Type B pancreatic cell (in vitro differentiated cells): ENCODE measurements at regions not wholly inside any gene's neighbourhood (a gene's known extent, or its start where the extent isn't known, plus 50 kb on each side); places are given as distances from the start of the nearest gene placed in this dataset.
"Not testable (repeated sequence)": the region's sequence is repeated elsewhere in the genome, so short reads cannot be mapped to it uniquely, and the experiment has no call there.

ENCODE experiments used
- DNase-seq: peaks from one replicate; pipeline ENCODE4 v3.0.0; 2021; ENCODE audit warnings: mixed read lengths; ENCODE audit not compliant: unreplicated experiment; ENCODE audit errors: extremely low spot score
- H3K27ac Mint-ChIP-seq: 2 replicates; pipeline ENCODE4 v1.8.0; 2021; ENCODE audit warnings: mild to moderate bottlenecking, mixed read lengths
- H3K27me3 Mint-ChIP-seq: 2 replicates; pipeline ENCODE4 v1.8.0; 2021; ENCODE audit warnings: mixed read lengths
- H3K36me3 Mint-ChIP-seq: 2 replicates; pipeline ENCODE4 v1.8.0; 2021; ENCODE audit warnings: mixed read lengths
- H3K4me1 Mint-ChIP-seq: one replicate; pipeline ENCODE4 v1.8.0; 2021; ENCODE audit warnings: mixed read lengths; ENCODE audit not compliant: unreplicated experiment
- H3K4me3 Mint-ChIP-seq: 2 replicates; pipeline ENCODE4 v1.8.0; 2021; ENCODE audit warnings: mild to moderate bottlenecking, mixed read lengths
- H3K9me3 Mint-ChIP-seq: 2 replicates; pipeline ENCODE4 v1.8.0; 2021; ENCODE audit warnings: mixed read lengths
- CTCF ChIP-seq: fragments of 200-600 bp; sonication (generic); conservative IDR thresholded peaks from 2 replicates; pipeline ENCODE4 v1.5.0; 2021; ENCODE audit warnings: antibody characterized with exemption, mild to moderate bottlenecking

- H3K9me3 Mint-ChIP-seq: no peaks in the 10 kb centered on the region
- no peak overlapping the region for H3K27ac Mint-ChIP-seq
- no peaks in the 10 kb centered on the region for H3K27me3 Mint-ChIP-seq
- DNase-seq: no peak
- H3K4me3 Mint-ChIP-seq: no peak overlapping the region
- no peaks in the 10 kb centered on the region for H3K4me1 Mint-ChIP-seq
- no peaks in the 10 kb centered on the region for H3K36me3 Mint-ChIP-seq
- TF ChIP-seq CTCF: no peak
Measured at GRCh38 chr6:48389146-48390043, 278.4 kb upstream of the PTCHD4 start.

DNA sequence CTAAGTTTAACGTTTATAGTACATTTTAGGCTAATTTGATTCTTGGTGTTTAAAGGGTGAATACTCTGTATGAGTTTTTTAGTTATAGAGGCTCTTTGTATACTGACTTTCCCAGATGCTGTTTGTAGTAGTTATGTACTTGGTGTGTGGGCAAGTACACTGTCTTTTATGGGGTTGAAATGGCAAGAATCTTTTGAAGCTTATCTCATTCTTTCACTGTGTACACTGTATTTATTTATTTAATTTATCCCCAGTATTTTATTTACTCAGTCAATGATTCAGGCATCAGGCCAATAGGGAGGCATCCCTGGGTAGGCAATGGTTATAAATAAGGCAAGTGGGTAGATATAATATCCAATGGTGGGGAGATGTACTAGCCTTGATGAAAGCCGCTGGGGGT lies 277.0 kb upstream of the PTCHD4 start:
- DNase-seq: no peak
- Mint-ChIP-seq H3K9me3 (no peaks in the 10 kb centered on the region), H3K36me3 (no peaks in the 10 kb centered on the region), H3K27ac (no peak overlapping the region), H3K4me1 (no peaks in the 10 kb centered on the region), H3K27me3 (no peaks in the 10 kb centered on the region), H3K4me3 (no peak overlapping the region)
- no peak for TF ChIP-seq CTCF

DNA sequence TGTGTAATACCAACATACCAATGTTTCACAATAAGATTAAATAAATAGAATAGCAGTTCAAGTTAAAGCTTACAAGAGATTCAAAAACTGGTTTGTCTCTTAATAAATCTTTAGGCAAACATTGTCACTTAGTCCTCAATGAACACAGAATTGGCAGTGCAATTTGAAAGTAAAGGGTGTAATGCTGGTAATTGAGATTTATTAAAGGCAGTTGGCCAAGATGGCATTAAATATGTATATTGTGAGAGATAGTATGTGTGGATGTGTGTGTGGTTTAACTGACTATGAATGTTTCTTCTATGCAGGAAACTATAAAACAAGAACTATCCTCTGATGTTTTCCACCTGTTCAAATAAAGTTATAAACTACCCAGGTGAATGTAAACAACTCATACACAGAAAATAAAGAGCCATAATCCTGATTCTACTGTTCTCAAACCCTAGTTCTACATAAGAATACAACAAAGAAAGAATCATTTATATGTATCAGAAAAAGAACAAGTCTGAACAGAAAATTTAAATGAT lies 267.9 kb upstream of the PTCHD4 start:
- no peak overlapping the region for H3K27ac Mint-ChIP-seq
- no peaks in the 10 kb centered on the region for H3K4me1 Mint-ChIP-seq
- no peaks in the 10 kb centered on the region for H3K27me3 Mint-ChIP-seq
- H3K4me3 Mint-ChIP-seq: no peak overlapping the region
- DNase-seq: no peak
- no peaks in the 10 kb centered on the region for H3K36me3 Mint-ChIP-seq
- TF ChIP-seq CTCF: no peak
- H3K9me3 Mint-ChIP-seq: no peaks in the 10 kb centered on the region

DNA sequence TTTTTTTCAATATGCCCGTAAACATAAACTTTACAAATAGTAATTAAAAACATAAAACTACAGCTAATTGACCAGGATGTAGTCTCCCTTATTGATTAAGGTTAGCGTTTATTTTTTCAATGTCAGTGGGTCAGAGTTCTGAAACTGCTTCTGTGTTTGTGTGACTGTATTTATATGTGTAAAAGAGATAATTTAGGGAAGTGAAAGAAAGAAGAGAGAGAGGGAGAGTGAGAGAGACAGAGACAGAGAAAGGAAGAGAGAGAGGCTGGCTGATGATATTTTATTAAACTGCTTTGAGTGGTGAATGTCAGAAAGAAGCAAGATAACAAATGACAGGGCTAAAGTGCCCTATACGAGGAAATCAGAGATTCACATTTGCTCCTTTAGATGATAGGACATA lies 266.1 kb upstream of the PTCHD4 start:
- Mint-ChIP-seq H3K36me3 (no peaks in the 10 kb centered on the region), H3K27ac (no peak overlapping the region), H3K9me3 (no peaks in the 10 kb centered on the region), H3K4me3 (no peak overlapping the region), H3K4me1 (no peaks in the 10 kb centered on the region), H3K27me3 (no peaks in the 10 kb centered on the region)
- no peak for TF ChIP-seq CTCF
- no peak for DNase-seq

- not testable (repeated sequence) for H3K27ac Mint-ChIP-seq, H3K9me3 Mint-ChIP-seq, H3K27me3 Mint-ChIP-seq, DNase-seq, H3K4me3 Mint-ChIP-seq, H3K36me3 Mint-ChIP-seq, H3K4me1 Mint-ChIP-seq
Measured at GRCh38 chr6:48371226-48371625, 260.2 kb upstream of the PTCHD4 start.

DNA sequence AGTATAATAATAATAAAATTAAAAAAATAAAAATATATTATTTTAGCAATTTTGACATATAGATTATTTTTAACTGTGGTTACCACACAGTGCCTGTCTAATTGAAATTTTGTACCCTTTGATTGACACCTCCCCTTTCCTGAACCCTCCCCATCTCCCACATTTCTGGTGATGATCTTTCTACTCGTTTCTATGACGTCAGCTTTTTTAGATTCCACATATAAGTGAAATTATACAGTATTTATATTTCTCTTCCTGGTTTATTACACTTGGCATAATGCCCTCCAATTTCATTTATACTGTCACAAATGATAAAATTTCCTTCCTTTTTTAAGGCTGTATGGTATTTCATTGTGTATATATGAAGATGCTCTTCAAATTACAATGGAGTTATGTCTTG lies 258.1 kb upstream of the PTCHD4 start:
- Mint-ChIP-seq H3K27me3 (no peaks in the 10 kb centered on the region), H3K27ac (no peak overlapping the region), H3K4me1 (no peaks in the 10 kb centered on the region), H3K9me3 (peaks cover 7% of the 10 kb centered on the region), H3K4me3 (no peak overlapping the region), H3K36me3 (no peaks in the 10 kb centered on the region)
- no peak for TF ChIP-seq CTCF
- no peak for DNase-seq
